Central memory CD4-positive, alpha-beta T cell (primary cell): ENCODE measurements at regions not wholly inside any gene's neighbourhood (a gene's known extent, or its start where the extent isn't known, plus 50 kb on each side); places are given as distances from the start of the nearest gene placed in this dataset.

ENCODE experiments used
- DNase-seq: peaks from one replicate; pipeline ENCODE4 v3.0.0; 2022

DNA sequence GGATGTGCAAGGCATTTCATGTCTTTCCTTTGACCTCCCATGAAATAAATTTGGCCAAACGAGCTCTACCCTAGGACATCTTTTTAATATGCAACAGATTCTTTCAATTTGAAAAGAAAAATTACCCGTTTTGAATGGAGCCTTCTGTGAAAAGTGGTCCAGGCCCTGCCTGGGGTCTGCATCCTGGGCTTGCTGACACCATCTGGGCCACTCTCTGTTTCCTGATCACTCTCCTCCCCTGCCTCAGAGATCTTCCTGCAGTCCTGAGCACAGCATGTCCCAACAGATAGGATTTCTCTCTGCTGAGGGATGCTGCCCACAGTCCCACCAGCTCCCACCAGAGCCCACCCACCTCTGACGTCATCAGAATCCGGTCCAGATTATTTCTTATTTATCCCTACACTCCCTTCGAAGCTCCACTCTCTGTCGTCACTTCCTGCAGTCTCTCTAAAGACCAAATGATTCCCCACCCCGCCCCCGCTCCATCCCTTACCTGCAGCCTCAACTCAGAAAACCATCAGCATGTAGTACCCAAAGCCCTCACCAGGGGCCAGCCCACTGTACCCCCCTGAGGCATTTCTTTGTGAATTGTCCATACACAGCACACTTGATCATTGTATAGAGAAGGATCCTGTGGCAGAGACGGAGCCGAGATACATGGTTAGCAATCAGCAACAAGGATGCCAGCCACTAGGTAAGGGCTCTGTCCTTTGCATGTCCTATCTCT, 192.1 kb upstream of the MGMT start:
- no peak for DNase-seq

GRCh38 chr10:129275886-129276285, 191.2 kb upstream of the MGMT start:
- DNase-seq = no peak

GRCh38 chr10:129277084-129277483, 190.0 kb upstream of the MGMT start:
- DNase-seq = no peak

GRCh38 chr10:129277841-129278240, 189.2 kb upstream of the MGMT start:
- DNase-seq = no peak

DNA sequence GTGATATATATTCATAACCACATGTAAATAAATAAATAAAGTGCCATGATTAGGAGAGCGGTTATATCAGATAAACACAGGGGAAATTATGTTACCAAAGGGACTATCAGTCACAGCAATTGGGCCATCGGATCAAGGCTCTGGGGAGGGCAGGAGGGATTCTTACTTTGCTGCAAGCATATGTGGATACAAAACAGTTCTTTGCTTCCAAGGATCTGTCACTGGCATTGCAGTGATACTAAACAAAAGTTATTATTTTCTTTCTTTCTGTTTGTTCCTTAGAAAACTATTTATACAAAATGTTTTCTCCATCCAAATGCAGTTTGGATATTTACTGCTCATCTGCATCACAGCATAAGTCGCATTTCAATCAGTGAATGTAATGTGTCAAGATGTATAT, 188.4 kb upstream of the MGMT start:
- no peak for DNase-seq

DNA sequence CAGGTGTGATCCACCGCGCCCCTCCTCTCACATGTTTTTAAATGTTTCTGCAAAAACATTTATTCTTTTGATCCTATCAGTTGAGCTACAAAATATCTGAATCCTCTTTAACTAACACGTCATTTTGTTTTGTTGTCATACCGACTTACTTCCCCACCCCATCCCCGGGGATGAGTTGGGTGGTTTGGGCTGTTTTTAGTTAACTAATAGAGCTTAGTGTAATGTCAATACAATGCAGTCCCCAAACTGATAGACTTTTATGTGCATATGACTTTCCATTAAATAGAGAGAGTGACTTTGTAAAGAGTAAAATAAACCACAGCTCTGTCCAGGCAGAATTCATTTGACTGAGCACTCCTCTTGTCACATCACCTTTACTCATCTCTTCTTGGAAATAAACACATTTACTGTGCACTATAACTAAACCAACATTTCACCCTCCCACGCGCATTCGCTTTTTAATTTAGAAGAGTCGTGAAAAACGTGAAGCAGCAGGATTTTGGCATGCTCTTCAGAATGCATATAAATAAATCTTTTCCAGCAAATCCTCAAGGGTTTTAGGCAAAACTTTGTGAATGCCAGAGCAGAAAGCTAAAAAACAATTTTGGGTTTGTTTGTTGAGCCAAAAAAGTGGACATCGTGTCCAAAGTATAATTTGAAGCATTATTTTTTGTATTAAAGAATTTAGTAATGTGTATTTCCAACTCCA, 187.4 kb upstream of the MGMT start:
- DNase-seq = no peak

GRCh38 chr10:129280155-129280502, 186.9 kb upstream of the MGMT start:
- no peak for DNase-seq

DNA sequence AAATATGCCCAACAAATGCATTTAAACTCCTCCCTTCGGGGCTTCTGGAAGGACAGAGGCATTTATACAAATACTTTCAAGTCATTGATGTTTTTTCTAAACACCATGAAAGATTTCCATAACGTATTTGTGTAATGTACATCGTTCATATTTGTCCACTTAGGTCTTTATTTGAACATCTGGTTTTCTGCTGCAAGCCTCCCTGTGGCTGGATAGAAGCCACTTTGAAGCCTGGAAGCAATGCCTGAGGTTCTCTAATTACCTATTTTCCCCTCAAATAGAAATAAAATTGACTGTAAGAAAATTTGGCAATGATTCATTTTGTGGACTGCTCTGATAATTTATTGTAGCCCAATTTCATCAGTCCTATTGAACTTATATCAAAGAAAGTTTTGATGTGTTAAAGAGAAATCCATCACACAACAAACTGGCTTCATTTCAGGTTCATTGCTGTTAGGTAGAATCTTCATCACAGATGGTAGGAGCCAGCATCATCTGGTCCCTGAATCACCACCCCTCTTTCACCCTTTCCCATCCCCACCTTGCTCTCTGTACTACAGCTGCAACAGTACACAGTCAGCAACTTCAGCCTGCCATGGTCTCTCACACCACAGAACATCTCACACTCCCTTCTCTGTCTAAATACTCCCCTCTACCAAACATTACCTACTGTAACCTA, 186.0 kb upstream of the MGMT start:
- DNase-seq = no peak

DNA sequence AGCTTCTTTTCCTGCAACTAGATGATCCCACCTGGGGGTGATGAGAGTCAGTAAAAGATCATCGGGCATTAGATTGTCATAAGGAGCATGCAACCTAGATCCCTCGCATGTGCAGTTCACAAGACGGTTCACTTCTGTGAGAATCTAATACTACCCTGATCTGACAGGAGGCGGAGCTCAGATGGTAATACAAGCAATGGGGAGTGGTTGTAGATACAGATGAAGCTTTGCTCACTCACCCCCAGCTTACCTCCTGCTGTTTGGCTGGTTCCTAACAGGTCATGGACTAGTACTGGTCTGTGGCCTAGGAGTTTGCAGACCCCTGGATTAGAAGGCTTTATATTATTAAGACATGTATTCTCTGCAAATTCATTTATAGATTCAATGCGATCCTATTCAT, 181.6 kb upstream of the MGMT start:
- DNase-seq = no peak

DNA sequence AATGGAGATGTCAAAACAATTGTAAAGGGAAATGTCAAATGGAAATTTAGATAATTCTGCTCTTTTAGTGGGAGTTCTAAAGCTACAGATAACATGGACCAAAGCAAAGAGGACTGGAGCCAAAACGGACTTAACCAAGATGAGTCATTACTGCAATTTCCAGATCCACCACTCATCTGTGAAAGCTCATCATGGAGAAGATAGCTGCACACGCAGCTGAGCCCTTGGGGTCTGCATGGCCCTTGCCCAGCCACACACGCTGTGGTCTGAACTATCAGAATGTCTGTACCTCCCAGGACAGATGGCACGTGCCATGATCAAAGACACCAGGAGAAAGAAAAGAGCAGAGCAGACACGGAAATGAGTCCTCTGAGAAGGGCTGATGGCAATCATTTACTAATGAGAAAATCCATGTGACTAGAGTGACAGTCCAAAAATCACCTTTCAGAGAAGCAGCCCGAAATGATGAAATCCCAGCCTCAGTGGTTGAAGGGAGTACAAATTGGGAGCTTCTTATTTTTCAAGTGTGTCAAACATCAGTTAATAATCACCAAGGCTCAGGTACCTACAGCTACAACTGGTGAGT, 177.9 kb upstream of the MGMT start:
- no peak for DNase-seq

DNA sequence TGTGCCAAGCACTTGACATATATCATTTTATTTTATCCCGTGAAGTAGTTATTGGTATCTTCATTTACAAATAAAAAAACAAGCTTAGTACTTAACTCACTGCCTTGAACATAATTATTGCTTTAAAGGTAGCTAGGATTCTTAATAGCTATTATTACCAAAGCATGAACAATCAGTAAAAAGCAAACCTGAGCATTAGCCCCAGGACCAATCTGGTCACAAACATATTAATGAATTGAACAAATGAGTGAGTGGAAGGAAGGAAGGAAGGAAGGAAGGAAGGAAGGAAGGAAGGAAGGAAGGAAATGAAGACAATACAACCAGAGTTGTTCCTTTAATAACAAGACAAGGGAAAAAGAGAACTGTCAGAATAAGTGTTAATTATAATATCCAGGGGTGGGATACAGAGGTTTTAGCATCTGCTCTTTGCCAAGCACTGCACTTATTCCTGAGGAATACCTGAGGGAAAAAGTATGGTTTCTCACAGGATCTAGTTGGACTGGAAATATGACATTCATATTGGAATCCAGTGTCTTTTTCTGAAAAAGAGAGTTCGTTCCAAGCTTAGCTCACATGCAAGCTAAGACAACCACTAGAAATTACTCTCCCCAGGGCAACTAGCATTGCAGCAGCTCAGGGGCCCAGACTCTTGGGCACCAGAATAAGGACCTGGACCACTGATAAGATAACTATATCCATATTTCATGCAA, 172.9 kb upstream of the MGMT start:
- DNase-seq = no peak

DNA sequence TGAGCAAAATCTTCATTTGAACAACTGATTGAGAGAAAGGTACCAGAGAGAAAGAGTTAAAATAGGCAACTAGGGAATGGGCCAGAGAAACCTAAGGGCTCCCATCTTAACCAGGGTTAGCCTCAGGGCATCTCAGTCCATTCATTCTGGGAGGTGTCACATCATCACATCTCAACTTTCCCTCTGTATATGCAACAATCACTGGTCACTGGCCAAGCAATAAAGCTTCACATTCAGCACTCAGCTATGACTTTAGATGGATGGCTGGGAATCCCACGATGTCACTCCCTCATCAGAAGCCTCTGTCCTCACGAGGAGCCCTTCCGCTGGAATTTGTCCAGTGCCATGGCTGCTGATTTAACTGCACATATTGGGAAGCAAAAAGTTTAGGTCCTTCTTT, 172.1 kb upstream of the MGMT start:
- DNase-seq = no peak

DNA sequence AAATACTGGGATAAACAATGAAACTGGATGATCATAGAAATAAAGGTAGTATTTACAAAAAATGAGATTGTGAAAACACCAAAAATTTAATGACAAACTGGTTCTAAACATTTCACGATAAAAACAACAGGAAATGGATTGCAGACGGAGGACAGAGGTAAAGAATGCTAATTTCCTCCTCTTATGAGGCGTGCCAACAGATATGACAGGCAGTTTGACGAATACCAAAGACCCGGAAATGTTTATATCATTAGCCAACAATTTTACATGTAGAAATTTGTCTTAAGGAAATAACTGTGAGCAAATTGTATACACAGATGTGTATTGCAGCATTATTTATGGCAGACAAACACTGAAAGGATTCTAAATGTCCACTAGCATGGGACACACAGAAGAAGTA, 162.0 kb upstream of the MGMT start:
- no peak for DNase-seq

- no peak for DNase-seq
These were observed 159.9 kb upstream of the MGMT start for GRCh38 chr10:129307141-129307540.

GRCh38 chr10:129308953-129309564, 158.0 kb upstream of the MGMT start:
- no peak for DNase-seq

GRCh38 chr10:129309565-129309964, 157.5 kb upstream of the MGMT start:
- DNase-seq = no peak

- DNase-seq = no peak
These were observed 156.2 kb upstream of the MGMT start for GRCh38 chr10:129310881-129311280.

DNA sequence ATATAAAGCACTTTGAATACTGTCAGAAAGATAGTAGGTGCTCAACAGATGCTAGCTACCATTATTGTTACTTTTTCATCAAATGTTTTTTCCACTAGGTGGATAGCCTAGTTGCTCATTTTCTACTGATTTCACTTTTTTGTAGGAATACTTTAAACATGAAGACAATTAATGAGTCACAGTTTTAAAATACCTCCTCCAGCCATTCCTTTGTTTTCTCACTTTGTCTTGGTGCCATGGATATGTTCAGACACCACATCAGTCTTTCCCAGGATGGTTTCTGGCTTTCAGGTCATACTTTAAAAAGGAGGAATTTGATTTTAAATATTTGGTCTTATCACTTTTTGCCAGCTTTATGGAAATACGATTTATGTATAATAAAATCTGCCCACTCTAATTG, 147.1 kb upstream of the MGMT start:
- DNase-seq = no peak

GRCh38 chr10:129320340-129320739, 146.7 kb upstream of the MGMT start:
- DNase-seq = no peak

- DNase-seq = no peak
These were observed 145.3 kb upstream of the MGMT start for GRCh38 chr10:129321727-129322126.

DNA sequence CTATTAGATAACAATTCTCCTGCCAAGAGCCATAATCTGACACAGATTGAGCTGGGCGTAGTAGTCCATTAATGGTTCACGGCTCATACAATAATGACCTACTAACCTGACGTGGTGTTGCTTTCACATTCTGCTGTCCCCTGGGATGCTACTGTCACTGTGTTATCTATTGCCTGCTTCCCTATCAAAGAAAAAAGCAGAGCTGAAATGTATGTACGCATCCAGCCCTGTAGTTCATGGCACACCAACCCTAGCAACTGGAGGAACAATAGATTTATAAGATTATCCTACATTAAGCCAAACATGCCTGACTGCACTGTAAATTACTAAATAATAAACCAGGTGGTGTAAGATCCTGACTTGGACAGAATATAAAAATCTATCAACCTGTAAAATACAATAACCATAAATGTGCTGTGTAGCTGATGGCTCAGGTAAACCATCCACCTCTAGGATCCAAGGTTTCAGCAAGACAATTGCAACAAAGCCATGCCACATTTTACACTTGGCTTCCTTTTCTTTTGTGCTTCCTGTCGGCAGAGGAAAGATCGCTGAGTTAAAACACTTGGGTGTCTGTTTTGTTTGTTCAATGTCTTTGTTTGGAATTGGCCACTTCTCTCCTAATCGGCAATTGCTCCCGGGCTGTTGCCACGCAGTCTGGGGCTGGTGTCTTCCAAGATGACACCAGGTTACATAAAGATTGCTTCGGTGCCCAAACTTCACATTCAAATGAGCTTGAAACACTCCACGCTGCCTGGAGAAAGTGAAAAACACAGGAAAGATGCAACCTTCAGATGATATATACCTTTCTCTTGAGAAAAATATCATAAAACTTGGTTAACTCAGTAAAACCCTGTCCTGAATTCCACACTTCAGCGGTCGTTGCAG, 143.9 kb upstream of the MGMT start:
- no peak for DNase-seq

GRCh38 chr10:129323879-129324278, 143.2 kb upstream of the MGMT start:
- DNase-seq = no peak
